Fibroblast of skin of back (primary cell): ENCODE measurements at regions not wholly inside any gene's neighbourhood (a gene's known extent, or its start where the extent isn't known, plus 50 kb on each side); places are given as distances from the start of the nearest gene placed in this dataset.

Experiments used
- DNase-seq: peaks from one replicate; pipeline ENCODE4 v3.0.0-alpha.2; 2013

- no peak for DNase-seq
These were observed 59.5 kb downstream of the ZIC5 start for GRCh38 chr13:99911965-99912566.

GRCh38 chr13:99911069-99911964 is 60.2 kb downstream of the ZIC5 start:
- DNase-seq: no peak

GRCh38 chr13:99909836-99910619 is 61.5 kb downstream of the ZIC5 start:
- no peak for DNase-seq

- DNase-seq: no peak
These were observed 62.3 kb downstream of the ZIC5 start for GRCh38 chr13:99909097-99909835.

GRCh38 chr13:99908140-99908803 is 63.3 kb downstream of the ZIC5 start:
- DNase-seq: peak; percentile 21

- no peak for DNase-seq
These were observed 63.9 kb downstream of the ZIC5 start for GRCh38 chr13:99907627-99908026.

GRCh38 chr13:99907038-99907437 is 64.5 kb downstream of the ZIC5 start:
- no peak for DNase-seq

- DNase-seq: no peak
These were observed 65.8 kb downstream of the ZIC5 start for GRCh38 chr13:99905814-99906213.

GRCh38 chr13:99905224-99905623 is 66.3 kb downstream of the ZIC5 start:
- DNase-seq: no peak

GRCh38 chr13:99903140-99903539 is 68.4 kb downstream of the ZIC5 start:
- DNase-seq: no peak

- no peak for DNase-seq
These were observed 68.9 kb downstream of the ZIC5 start for GRCh38 chr13:99902657-99903056.

- no peak for DNase-seq
These were observed 70.6 kb downstream of the ZIC5 start for GRCh38 chr13:99900960-99901359.

- no peak for DNase-seq
These were observed 73.1 kb downstream of the ZIC5 start for GRCh38 chr13:99898421-99898820.

- DNase-seq: no peak
These were observed 74.5 kb downstream of the ZIC5 start for GRCh38 chr13:99897076-99897440.

GRCh38 chr13:99896369-99897075 is 75.0 kb downstream of the ZIC5 start:
- DNase-seq: no peak

- no peak for DNase-seq
These were observed 75.9 kb downstream of the ZIC5 start for GRCh38 chr13:99895444-99896368.

GRCh38 chr13:99894840-99895443 is 76.6 kb downstream of the ZIC5 start:
- DNase-seq: peak; percentile 6

GRCh38 chr13:99894105-99894839 is 77.3 kb downstream of the ZIC5 start:
- DNase-seq: no peak

- DNase-seq: no peak
These were observed 78.0 kb downstream of the ZIC5 start for GRCh38 chr13:99893567-99893966.
